NCI-H2107 treated with DMSO at 0.1 percent for 48 hours (cell line): ENCODE measurements at regions not wholly inside any gene's neighbourhood (a gene's known extent, or its start where the extent isn't known, plus 50 kb on each side); places are given as distances from the start of the nearest gene placed in this dataset.
"Not testable (repeated sequence)": the region's sequence is repeated elsewhere in the genome, so short reads cannot be mapped to it uniquely, and the experiment has no call there.

Experiments
- DNase-seq: peaks from one replicate; lab custom pipeline; 2025; ENCODE audit not compliant: unreplicated experiment; lab: John Stamatoyannopoulos, UW

GRCh38 chr11:28938091-28938490, 829.9 kb downstream of the METTL15 start:
- no peak for DNase-seq

GRCh38 chr11:28932940-28933339, 824.8 kb downstream of the METTL15 start:
- DNase-seq: no peak

- no peak for DNase-seq
These were observed 815.8 kb downstream of the METTL15 start for GRCh38 chr11:28924004-28924403.

- peak; percentile 43 for DNase-seq
These were observed 814.3 kb downstream of the METTL15 start for GRCh38 chr11:28922386-28922981.

GRCh38 chr11:28919194-28919593, 811.0 kb downstream of the METTL15 start:
- no peak for DNase-seq

- no peak for DNase-seq
These were observed 805.7 kb downstream of the METTL15 start for GRCh38 chr11:28913883-28914282.

GRCh38 chr11:28911829-28912228, 803.6 kb downstream of the METTL15 start:
- DNase-seq: no peak

GRCh38 chr11:28910926-28911325, 802.7 kb downstream of the METTL15 start:
- no peak for DNase-seq

GRCh38 chr11:28903716-28904115, 795.5 kb downstream of the METTL15 start:
- peak; percentile 5 for DNase-seq

- DNase-seq: no peak
These were observed 792.2 kb downstream of the METTL15 start for GRCh38 chr11:28900427-28900826.

- no peak for DNase-seq
These were observed 791.5 kb downstream of the METTL15 start for GRCh38 chr11:28899706-28900105.

- not testable (repeated sequence) for DNase-seq
These were observed 782.4 kb downstream of the METTL15 start for GRCh38 chr11:28890601-28891040.

GRCh38 chr11:28887681-28888080, 779.5 kb downstream of the METTL15 start:
- DNase-seq: no peak

- DNase-seq: no peak
These were observed 771.7 kb downstream of the METTL15 start for GRCh38 chr11:28879869-28880268.

- no peak for DNase-seq
These were observed 769.8 kb downstream of the METTL15 start for GRCh38 chr11:28878025-28878424.

- DNase-seq: no peak
These were observed 769.2 kb downstream of the METTL15 start for GRCh38 chr11:28877340-28877739.

GRCh38 chr11:28874706-28875105, 766.5 kb downstream of the METTL15 start:
- no peak for DNase-seq

GRCh38 chr11:28871090-28871489, 762.9 kb downstream of the METTL15 start:
- DNase-seq: no peak

GRCh38 chr11:28863422-28863821, 755.2 kb downstream of the METTL15 start:
- no peak for DNase-seq

GRCh38 chr11:28860893-28861292, 752.7 kb downstream of the METTL15 start:
- DNase-seq: no peak

- no peak for DNase-seq
These were observed 749.9 kb downstream of the METTL15 start for GRCh38 chr11:28858076-28858475.

GRCh38 chr11:28849053-28849452, 740.9 kb downstream of the METTL15 start:
- no peak for DNase-seq

GRCh38 chr11:28842716-28843115, 734.5 kb downstream of the METTL15 start:
- no peak for DNase-seq
